CD4-positive, alpha-beta T cell (primary cell): ENCODE measurements at regions not wholly inside any gene's neighbourhood (a gene's known extent, or its start where the extent isn't known, plus 50 kb on each side); places are given as distances from the start of the nearest gene placed in this dataset.

ENCODE experiments used
- ATAC-seq: fragments of 200-7000 bp; cut with Tn5 transposase; one replicate; pipeline ENCODE4 v1.10.0; 2022; ENCODE audit warnings: mild to moderate bottlenecking; ENCODE audit not compliant: poor library complexity
- CTCF ChIA-PET: fragments of 350-600 bp; sonication (Branson Sonifier 250); formaldehyde crosslinking; loops from one replicate; lab custom pipeline; 2021; ENCODE audit warnings: antibody characterized with exemption, inconsistent platforms; lab: Charles Lee
- POLR2A ChIA-PET: fragments of 350-600 bp; sonication (Branson Sonifier 250); formaldehyde crosslinking; loops from one replicate; lab custom pipeline; 2021; ENCODE audit warnings: antibody characterized with exemption, inconsistent platforms; lab: Charles Lee
- DNase-seq, 14 experiments: peaks; one replicate each; pipeline ENCODE4 v3.0.0-alpha.2; 2013 to 2020; ENCODE audit warnings: mixed read lengths in 2 of 14
- H3K27ac ChIP-seq, 2 donors: one replicate each; pipeline versions ENCODE4 v1.5.1 to v1.7.0; 2013; ENCODE audit warnings: low read length in 2 of 2, low read depth in 1 of 2, mild to moderate bottlenecking in 1 of 2
- H3K27me3 ChIP-seq, 2 experiments: 1 replicate in 1 of 2; 2 replicates in 1 of 2; pipeline versions ENCODE4 v1.6.1 to v1.7.0; 2013; ENCODE audit warnings: low read length in 2 of 2, control low read depth in 1 of 2, mild to moderate bottlenecking in 1 of 2, moderate library complexity in 1 of 2; ENCODE audit not compliant: insufficient read depth in 2 of 2, control insufficient read depth in 1 of 2
- H3K36me3 ChIP-seq: one replicate; pipeline ENCODE4 v1.6.1; 2013; ENCODE audit warnings: low read length, control low read depth; ENCODE audit not compliant: insufficient read depth
- H3K4me1 ChIP-seq: one replicate; pipeline ENCODE4 v1.6.1; 2013; ENCODE audit warnings: low read length, control low read depth; ENCODE audit not compliant: insufficient read depth
- H3K4me3 ChIP-seq: one replicate; pipeline ENCODE4 v1.5.1; 2013; ENCODE audit warnings: mild to moderate bottlenecking, low read length, moderate library complexity
- H3K9me3 ChIP-seq, 2 experiments: 1 replicate in 1 of 2; 2 replicates in 1 of 2; pipeline versions ENCODE4 v1.6.1 to v1.7.0; 2013; ENCODE audit warnings: low read length in 2 of 2, mild to moderate bottlenecking in 2 of 2, control low read depth in 1 of 2, moderate library complexity in 1 of 2; ENCODE audit not compliant: control insufficient read depth in 1 of 2, insufficient read depth in 1 of 2
- H3K27ac Mint-ChIP-seq: one replicate; pipeline ENCODE4 v1.8.0; 2020; ENCODE audit warnings: mixed read lengths
- H3K27me3 Mint-ChIP-seq: one replicate; pipeline ENCODE4 v1.8.0; 2021; ENCODE audit warnings: mixed read lengths
- H3K36me3 Mint-ChIP-seq: one replicate; pipeline ENCODE4 v1.8.0; 2021; ENCODE audit warnings: low read depth, mixed read lengths
- H3K4me1 Mint-ChIP-seq: one replicate; pipeline ENCODE4 v1.8.0; 2021; ENCODE audit warnings: low read depth, mixed read lengths
- H3K4me3 Mint-ChIP-seq: one replicate; pipeline ENCODE4 v1.8.0; 2020; ENCODE audit warnings: mild to moderate bottlenecking, mixed read lengths
- H3K9me3 Mint-ChIP-seq: one replicate; pipeline ENCODE4 v1.8.0; 2020; ENCODE audit warnings: mixed read lengths
- intact Hi-C, 2 experiments: fragments of 100-400 bp; cut with DNase I in 1 of 2; cut with micrococcal nuclease in 1 of 2; formaldehyde crosslinking; loops; one replicate each; pipeline versions ENCODE4 v1.15.1 to v1.9.0; 2023 to 2025; cut with DNase I, micrococcal nuclease
- TF ChIP-seq, protein P1 (sequence below): fragments of 200-600 bp; IDR thresholded peaks from one replicate; pipeline ENCODE4 v1.8.0; 2022; ENCODE audit warnings: antibody characterized with exemption, mild to moderate bottlenecking

DNA sequence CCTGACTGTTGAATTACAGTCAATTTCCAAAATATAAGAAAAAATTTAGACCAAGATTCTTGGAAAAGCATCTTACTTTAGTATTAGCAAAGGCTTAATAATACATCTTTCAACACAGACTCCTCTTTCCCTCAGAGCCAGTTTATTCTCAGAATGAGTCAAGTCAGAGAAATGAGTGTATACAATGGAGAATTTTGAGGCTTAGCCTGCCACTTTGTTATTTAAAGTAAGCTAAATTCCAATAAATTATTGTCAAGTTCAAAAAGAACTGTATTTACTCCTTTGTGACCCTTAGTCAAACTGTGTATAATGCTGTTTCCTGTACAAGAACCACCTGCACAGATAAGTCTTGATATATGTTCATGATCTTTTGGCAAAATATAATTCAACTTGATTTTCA, 428.5 kb upstream of the ITGA1 start:
- no peaks in the 10 kb centered on the region for H3K9me3 ChIP-seq
- Mint-ChIP-seq H3K27ac (no peak overlapping the region), H3K36me3 (no peaks in the 10 kb centered on the region), H3K27me3 (peaks cover 3% of the 10 kb centered on the region), H3K9me3 (no peaks in the 10 kb centered on the region), H3K4me1 (no peaks in the 10 kb centered on the region), H3K4me3 (no peak overlapping the region)
- H3K36me3 ChIP-seq: no peaks in the 10 kb centered on the region
- ChIA-PET CTCF (no interaction called here), POLR2A (no interaction called here)
- H3K27ac ChIP-seq: no peak overlapping the region
- H3K4me3 ChIP-seq: no peak overlapping the region
- H3K27me3 ChIP-seq: no peaks in the 10 kb centered on the region
- TF ChIP-seq, protein P1, sequence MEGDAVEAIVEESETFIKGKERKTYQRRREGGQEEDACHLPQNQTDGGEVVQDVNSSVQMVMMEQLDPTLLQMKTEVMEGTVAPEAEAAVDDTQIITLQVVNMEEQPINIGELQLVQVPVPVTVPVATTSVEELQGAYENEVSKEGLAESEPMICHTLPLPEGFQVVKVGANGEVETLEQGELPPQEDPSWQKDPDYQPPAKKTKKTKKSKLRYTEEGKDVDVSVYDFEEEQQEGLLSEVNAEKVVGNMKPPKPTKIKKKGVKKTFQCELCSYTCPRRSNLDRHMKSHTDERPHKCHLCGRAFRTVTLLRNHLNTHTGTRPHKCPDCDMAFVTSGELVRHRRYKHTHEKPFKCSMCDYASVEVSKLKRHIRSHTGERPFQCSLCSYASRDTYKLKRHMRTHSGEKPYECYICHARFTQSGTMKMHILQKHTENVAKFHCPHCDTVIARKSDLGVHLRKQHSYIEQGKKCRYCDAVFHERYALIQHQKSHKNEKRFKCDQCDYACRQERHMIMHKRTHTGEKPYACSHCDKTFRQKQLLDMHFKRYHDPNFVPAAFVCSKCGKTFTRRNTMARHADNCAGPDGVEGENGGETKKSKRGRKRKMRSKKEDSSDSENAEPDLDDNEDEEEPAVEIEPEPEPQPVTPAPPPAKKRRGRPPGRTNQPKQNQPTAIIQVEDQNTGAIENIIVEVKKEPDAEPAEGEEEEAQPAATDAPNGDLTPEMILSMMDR: no peak
- DNase-seq: no peak
- no peak for ATAC-seq
- no peaks in the 10 kb centered on the region for H3K4me1 ChIP-seq
- intact Hi-C loops: no loop called here

- no peaks in the 10 kb centered on the region for H3K9me3 Mint-ChIP-seq
- no peak overlapping the region for H3K27ac ChIP-seq
- no peaks in the 10 kb centered on the region for H3K36me3 Mint-ChIP-seq
- ATAC-seq (no peak), DNase-seq (no peak)
- no peaks in the 10 kb centered on the region for H3K9me3 ChIP-seq
- no peaks in the 10 kb centered on the region for H3K4me1 Mint-ChIP-seq
- TF ChIP-seq, protein P1: no peak
- intact Hi-C loops: no loop called here
- ChIA-PET POLR2A (no interaction called here), CTCF (no interaction called here)
- no peaks in the 10 kb centered on the region for H3K4me1 ChIP-seq
- no peaks in the 10 kb centered on the region for H3K27me3 ChIP-seq
- no peak overlapping the region for H3K27ac Mint-ChIP-seq
- peaks cover 3% of the 10 kb centered on the region for H3K27me3 Mint-ChIP-seq
- H3K4me3 Mint-ChIP-seq: no peak overlapping the region
- H3K4me3 ChIP-seq: no peak overlapping the region
- H3K36me3 ChIP-seq: no peaks in the 10 kb centered on the region
Observed at GRCh38 chr5:52360985-52361384, 426.7 kb upstream of the ITGA1 start.

- no peaks in the 10 kb centered on the region for H3K27me3 ChIP-seq
- no peaks in the 10 kb centered on the region for H3K36me3 ChIP-seq
- Mint-ChIP-seq H3K36me3 (no peaks in the 10 kb centered on the region), H3K4me3 (no peak overlapping the region), H3K27ac (no peak overlapping the region), H3K4me1 (no peaks in the 10 kb centered on the region), H3K27me3 (no peaks in the 10 kb centered on the region), H3K9me3 (no peaks in the 10 kb centered on the region)
- ChIA-PET POLR2A (no interaction called here), CTCF (no interaction called here)
- TF ChIP-seq, protein P1: no peak
- DNase-seq (no peak), ATAC-seq (no peak)
- intact Hi-C loops: no loop called here
- H3K27ac ChIP-seq: no peak overlapping the region
- no peak overlapping the region for H3K4me3 ChIP-seq
- H3K9me3 ChIP-seq: peaks cover 0 to 4% of the 10 kb centered on the region in 2 experiments
- no peaks in the 10 kb centered on the region for H3K4me1 ChIP-seq
Observed at GRCh38 chr5:52374286-52374685, 413.4 kb upstream of the ITGA1 start.
